BJ (cell line): ENCODE measurements at regions not wholly inside any gene's neighbourhood (a gene's known extent, or its start where the extent isn't known, plus 50 kb on each side); places are given as distances from the start of the nearest gene placed in this dataset.

Source experiments
- CTCF ChIA-PET: fragments of 350-600 bp; formaldehyde crosslinking; extraction: SDS; loops from one replicate; lab custom pipeline; 2021; ENCODE audit warnings: antibody characterized with exemption, inconsistent platforms; lab: Yijun Ruan, JAX
- POLR2A ChIA-PET: fragments of 300-600 bp; sonication (Branson Sonifier 250); formaldehyde crosslinking; extraction: SDS; loops from one replicate; lab custom pipeline; 2021; ENCODE audit warnings: antibody characterized with exemption; lab: Charles Lee
- DNase-seq: peaks from one replicate; pipeline ENCODE4 v3.0.0-alpha.2; 2011; ENCODE audit warnings: low read depth
- H3K27me3 ChIP-seq: 2 replicates; pipeline ENCODE4 v1.6.0; 2011; ENCODE audit warnings: low read length; ENCODE audit not compliant: control insufficient read depth, insufficient read depth
- H3K36me3 ChIP-seq: 2 replicates; pipeline ENCODE4 v1.5.1; 2011; ENCODE audit warnings: low read length; ENCODE audit not compliant: control insufficient read depth, insufficient read depth
- H3K4me3 ChIP-seq: 2 replicates; pipeline ENCODE4 v1.5.1; 2011; ENCODE audit warnings: low read depth, mild to moderate bottlenecking, control low read depth, low read length
- TF ChIP-seq, protein P1 (sequence below): IDR thresholded peaks from 2 replicates; pipeline ENCODE4 v1.5.1; 2011; ENCODE audit warnings: low read depth, mild to moderate bottlenecking, control low read depth, inconsistent platforms, low read length, moderate library complexity; ENCODE audit not compliant: insufficient read depth

DNA sequence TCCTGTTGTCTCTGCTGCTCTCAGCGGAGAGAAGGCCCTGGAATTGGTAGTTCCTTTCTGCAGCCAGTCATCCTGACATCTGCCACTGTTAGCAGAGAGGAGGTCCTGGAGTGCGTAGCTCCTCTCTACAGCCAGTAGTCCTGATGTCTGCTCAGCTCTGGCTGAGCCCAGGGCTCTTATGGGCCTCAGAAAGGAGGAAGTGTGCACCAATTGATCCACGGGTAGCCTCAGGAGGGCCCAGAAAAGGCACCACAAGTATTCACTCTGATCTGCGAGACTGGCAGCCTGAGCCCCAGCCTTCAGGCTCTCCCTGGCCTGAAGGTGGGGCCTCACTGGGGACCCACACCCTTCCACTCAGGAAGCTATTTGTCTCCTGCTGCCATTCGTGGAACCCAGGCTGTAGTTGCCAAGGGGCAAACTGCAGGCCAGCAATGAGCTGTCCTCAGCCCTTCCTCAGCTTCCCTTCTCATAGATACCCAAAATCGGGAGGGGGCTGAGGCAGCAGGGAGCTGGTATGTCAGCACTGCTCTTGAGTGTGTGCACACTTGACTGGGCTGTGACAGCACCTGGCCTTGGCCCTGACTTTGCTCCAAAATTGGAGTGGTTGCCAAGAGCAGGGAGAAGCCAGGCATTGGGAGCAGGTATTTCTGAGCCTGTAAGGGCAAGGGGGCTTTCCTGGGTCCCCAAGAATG lies 1049.5 kb upstream of the ACO1 start:
- no peak for DNase-seq
- TF ChIP-seq, protein P1, sequence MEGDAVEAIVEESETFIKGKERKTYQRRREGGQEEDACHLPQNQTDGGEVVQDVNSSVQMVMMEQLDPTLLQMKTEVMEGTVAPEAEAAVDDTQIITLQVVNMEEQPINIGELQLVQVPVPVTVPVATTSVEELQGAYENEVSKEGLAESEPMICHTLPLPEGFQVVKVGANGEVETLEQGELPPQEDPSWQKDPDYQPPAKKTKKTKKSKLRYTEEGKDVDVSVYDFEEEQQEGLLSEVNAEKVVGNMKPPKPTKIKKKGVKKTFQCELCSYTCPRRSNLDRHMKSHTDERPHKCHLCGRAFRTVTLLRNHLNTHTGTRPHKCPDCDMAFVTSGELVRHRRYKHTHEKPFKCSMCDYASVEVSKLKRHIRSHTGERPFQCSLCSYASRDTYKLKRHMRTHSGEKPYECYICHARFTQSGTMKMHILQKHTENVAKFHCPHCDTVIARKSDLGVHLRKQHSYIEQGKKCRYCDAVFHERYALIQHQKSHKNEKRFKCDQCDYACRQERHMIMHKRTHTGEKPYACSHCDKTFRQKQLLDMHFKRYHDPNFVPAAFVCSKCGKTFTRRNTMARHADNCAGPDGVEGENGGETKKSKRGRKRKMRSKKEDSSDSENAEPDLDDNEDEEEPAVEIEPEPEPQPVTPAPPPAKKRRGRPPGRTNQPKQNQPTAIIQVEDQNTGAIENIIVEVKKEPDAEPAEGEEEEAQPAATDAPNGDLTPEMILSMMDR, result no peak
- H3K27me3 ChIP-seq, result no peaks in the 10 kb centered on the region
- ChIA-PET POLR2A (no interaction called here), CTCF (no interaction called here)
- H3K36me3 ChIP-seq, result no peaks in the 10 kb centered on the region
- no peak overlapping the region for H3K4me3 ChIP-seq

DNA sequence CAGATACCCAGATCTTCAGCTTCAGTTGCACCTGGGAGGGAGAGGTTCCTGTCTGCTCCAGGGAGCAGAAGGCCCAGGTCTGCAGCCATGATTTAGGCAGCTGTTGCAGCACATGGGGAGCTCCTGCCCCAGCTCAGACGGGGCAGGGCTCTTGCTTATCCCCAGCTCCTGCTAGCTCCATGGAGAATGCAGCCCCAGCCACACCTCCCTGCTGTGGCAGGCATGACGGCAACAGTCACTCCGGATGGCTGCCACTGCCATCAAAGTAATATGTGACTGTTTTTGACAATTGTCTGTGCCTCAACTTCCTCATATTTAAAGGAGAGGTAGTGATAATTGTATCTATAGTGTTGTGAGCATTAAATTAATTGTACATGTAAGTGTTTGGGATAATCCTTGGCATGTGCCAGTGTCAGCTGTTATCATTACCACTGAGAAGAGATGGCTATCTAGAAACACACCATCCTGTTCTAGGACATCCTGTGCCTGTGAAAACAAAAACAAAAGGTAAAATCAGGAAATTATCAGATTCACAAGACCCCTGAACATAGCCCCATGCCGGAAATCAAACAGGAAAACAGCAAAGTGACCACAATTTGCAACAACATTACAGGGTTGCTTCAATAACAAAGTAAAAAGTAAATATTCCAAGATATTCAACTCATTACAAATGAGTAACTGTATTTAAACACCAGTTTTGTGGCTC lies 1048.8 kb upstream of the ACO1 start:
- no peak for DNase-seq
- ChIA-PET POLR2A (no interaction called here), CTCF (no interaction called here)
- no peaks in the 10 kb centered on the region for H3K27me3 ChIP-seq
- H3K4me3 ChIP-seq, result no peak overlapping the region
- no peaks in the 10 kb centered on the region for H3K36me3 ChIP-seq
- TF ChIP-seq, protein P1, result no peak

DNA sequence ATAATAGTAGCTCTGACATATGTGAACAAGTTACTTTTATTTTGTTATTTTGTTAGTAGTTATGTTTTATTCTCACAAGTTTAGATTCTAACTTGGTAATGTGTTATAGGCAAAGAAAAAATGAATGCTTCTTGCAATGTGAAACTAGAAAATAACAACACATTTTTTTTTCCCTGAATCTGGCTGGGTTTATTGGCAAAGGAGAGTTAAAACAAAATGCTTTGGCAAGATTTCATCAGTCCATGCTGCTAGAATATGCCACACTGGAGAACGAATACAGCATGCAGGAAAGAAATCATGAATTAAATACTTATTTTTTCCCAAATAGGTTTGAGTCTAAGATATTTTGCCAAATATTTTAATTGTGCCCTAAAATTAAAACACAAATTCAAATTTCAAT lies 1048.1 kb upstream of the ACO1 start:
- DNase-seq, result no peak
- Histone ChIP-seq H3K36me3 (no peaks in the 10 kb centered on the region), H3K27me3 (no peaks in the 10 kb centered on the region), H3K4me3 (no peak overlapping the region)
- TF ChIP-seq, protein P1, result no peak
- ChIA-PET POLR2A (no interaction called here), CTCF (no interaction called here)

- CTCF ChIA-PET, result no interaction called here
- POLR2A ChIA-PET, result no interaction called here
Measured at GRCh38 chr9:31336841-31337240, 1047.6 kb upstream of the ACO1 start.

DNA sequence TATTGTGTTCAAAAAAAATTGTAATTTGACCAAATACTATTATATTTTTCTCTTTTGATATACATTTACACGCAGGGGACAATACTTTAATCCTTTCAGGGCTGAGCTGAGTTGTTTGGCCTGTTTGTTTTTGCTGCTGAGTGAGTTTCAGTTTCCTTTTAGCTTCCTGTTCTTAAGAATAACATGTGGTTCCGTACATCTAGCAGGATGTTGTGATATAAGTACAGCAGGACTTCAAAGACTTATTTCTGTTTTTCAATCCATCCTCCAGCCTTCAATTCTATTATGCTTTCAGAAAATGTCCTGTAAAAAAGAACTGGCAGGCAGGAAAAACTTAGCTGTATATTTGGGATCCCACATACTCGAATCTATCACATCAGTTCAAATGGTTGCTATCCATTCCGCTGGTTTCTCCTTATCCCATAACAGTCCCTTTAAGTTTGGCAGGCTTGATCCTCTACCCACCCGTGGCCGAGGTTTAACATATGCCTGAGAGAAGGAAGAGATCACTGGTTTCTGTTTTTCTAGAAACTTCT lies 1037.3 kb upstream of the ACO1 start:
- POLR2A ChIA-PET, result interaction anchor here (0.5 kb wide), 1 partner anchor 28 kb away, joined by 21 read pairs; no protein-coding TSS in a partner anchor
- Histone ChIP-seq H3K36me3 (no peaks in the 10 kb centered on the region), H3K4me3 (no peak overlapping the region), H3K27me3 (no peaks in the 10 kb centered on the region)
- TF ChIP-seq, protein P1, result no peak
- CTCF ChIA-PET, result no interaction called here
- no peak for DNase-seq

More at GRCh38 chr9:31336841-31337240, 1047.6 kb upstream of the ACO1 start:
- H3K27me3 ChIP-seq, result no peaks in the 10 kb centered on the region
- DNase-seq, result no peak
- TF ChIP-seq, protein P1, result no peak
- no peaks in the 10 kb centered on the region for H3K36me3 ChIP-seq
- no peak overlapping the region for H3K4me3 ChIP-seq
